COLO668 (cell line): ENCODE measurements at regions not wholly inside any gene's neighbourhood (a gene's known extent, or its start where the extent isn't known, plus 50 kb on each side); places are given as distances from the start of the nearest gene placed in this dataset.

ENCODE experiments used
- DNase-seq: peaks from one replicate; lab custom pipeline; 2025; ENCODE audit not compliant: unreplicated experiment; lab: John Stamatoyannopoulos, UW

GRCh38 chr7:116083796-116084195 is 53.2 kb upstream of the TFEC start:
- no peak for DNase-seq

- no peak for DNase-seq
These were observed 56.0 kb upstream of the TFEC start for GRCh38 chr7:116086547-116087045.

- no peak for DNase-seq
These were observed 56.7 kb upstream of the TFEC start for GRCh38 chr7:116087291-116087690.

GRCh38 chr7:116087984-116088383 is 57.4 kb upstream of the TFEC start:
- no peak for DNase-seq

GRCh38 chr7:116089293-116089692 is 58.7 kb upstream of the TFEC start:
- no peak for DNase-seq

GRCh38 chr7:116093516-116094301 is 63.1 kb upstream of the TFEC start:
- no peak for DNase-seq

- no peak for DNase-seq
These were observed 64.8 kb upstream of the TFEC start for GRCh38 chr7:116095396-116095795.

- no peak for DNase-seq
These were observed 66.9 kb upstream of the TFEC start for GRCh38 chr7:116097365-116098009.

GRCh38 chr7:116098175-116098574 is 67.6 kb upstream of the TFEC start:
- no peak for DNase-seq

GRCh38 chr7:116100626-116101025 is 70.1 kb upstream of the TFEC start:
- DNase-seq = no peak

- DNase-seq = no peak
These were observed 71.1 kb upstream of the TFEC start for GRCh38 chr7:116101704-116102103.

GRCh38 chr7:116111475-116111874 is 80.9 kb upstream of the TFEC start:
- DNase-seq = no peak

GRCh38 chr7:116113310-116113709 is 82.7 kb upstream of the TFEC start:
- DNase-seq = no peak

- no peak for DNase-seq
These were observed 89.5 kb upstream of the TES start for GRCh38 chr7:116120839-116121238.

GRCh38 chr7:116122972-116123595 is 87.3 kb upstream of the TES start:
- DNase-seq = no peak

- DNase-seq = no peak
These were observed 82.2 kb upstream of the TES start for GRCh38 chr7:116128139-116128538.

GRCh38 chr7:116135306-116135705 is 75.0 kb upstream of the TES start:
- no peak for DNase-seq

- DNase-seq = peak; percentile 30
These were observed 72.0 kb upstream of the TES start for GRCh38 chr7:116138202-116138801.

GRCh38 chr7:116139007-116139406 is 71.3 kb upstream of the TES start:
- DNase-seq = no peak

GRCh38 chr7:116139807-116140206 is 70.5 kb upstream of the TES start:
- no peak for DNase-seq

- no peak for DNase-seq
These were observed 68.0 kb upstream of the TES start for GRCh38 chr7:116142374-116142773.

GRCh38 chr7:116142850-116143249 is 67.5 kb upstream of the TES start:
- DNase-seq = no peak
